ENCODE measurements at regions not wholly inside any gene's neighbourhood (a gene's known extent, or its start where the extent isn't known, plus 50 kb on each side); places are given as distances from the start of the nearest gene placed in this dataset.

DNA sequence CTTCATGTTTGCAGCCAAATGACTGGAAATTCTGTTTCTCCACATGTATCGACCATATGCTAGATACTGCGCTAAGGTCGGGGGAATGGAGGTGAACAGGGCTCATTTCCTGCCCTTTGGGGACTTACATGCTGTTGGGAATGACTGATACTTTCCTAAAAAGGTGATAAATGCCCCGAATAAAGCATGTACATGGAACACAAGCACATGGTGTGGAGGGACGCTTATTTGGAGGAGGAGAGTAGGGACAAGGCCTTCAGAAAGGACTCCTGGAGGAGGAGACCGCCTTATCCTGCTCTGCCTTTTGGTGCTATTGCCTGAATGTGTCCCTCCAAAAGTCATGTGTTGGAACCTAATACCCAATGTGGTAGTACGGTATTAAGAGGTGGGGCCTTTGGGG lies 344.5 kb downstream of the PRL start:
- TF ChIP-seq RAD21 (IDR thresholded peaks at IDR 0.05): no peak
- TF ChIP-seq, protein P1, sequence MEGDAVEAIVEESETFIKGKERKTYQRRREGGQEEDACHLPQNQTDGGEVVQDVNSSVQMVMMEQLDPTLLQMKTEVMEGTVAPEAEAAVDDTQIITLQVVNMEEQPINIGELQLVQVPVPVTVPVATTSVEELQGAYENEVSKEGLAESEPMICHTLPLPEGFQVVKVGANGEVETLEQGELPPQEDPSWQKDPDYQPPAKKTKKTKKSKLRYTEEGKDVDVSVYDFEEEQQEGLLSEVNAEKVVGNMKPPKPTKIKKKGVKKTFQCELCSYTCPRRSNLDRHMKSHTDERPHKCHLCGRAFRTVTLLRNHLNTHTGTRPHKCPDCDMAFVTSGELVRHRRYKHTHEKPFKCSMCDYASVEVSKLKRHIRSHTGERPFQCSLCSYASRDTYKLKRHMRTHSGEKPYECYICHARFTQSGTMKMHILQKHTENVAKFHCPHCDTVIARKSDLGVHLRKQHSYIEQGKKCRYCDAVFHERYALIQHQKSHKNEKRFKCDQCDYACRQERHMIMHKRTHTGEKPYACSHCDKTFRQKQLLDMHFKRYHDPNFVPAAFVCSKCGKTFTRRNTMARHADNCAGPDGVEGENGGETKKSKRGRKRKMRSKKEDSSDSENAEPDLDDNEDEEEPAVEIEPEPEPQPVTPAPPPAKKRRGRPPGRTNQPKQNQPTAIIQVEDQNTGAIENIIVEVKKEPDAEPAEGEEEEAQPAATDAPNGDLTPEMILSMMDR (IDR thresholded peaks at IDR 0.05; ENCODE audit: low read depth, low read length, missing input control): no peak
- TF ChIP-seq TAF1 (conservative IDR thresholded peaks at IDR 0.05): no peak
- TF ChIP-seq YY1 (IDR thresholded peaks at IDR 0.05): no peak
- no peak for TF ChIP-seq MAX (IDR thresholded peaks at IDR 0.05)
- TF ChIP-seq GABPA (IDR thresholded peaks at IDR 0.05 in 1 of 2, conservative IDR thresholded peaks at IDR 0.05 in 1 of 2): no peak
- TF ChIP-seq RXRA (IDR thresholded peaks at IDR 0.05): no peak
- no peak for TF ChIP-seq EGR1 (IDR thresholded peaks at IDR 0.05; ENCODE audit: low read depth in 2 of 2)
- no peak for TF ChIP-seq SP1 (IDR thresholded peaks at IDR 0.05)
- TF ChIP-seq, protein P2, sequence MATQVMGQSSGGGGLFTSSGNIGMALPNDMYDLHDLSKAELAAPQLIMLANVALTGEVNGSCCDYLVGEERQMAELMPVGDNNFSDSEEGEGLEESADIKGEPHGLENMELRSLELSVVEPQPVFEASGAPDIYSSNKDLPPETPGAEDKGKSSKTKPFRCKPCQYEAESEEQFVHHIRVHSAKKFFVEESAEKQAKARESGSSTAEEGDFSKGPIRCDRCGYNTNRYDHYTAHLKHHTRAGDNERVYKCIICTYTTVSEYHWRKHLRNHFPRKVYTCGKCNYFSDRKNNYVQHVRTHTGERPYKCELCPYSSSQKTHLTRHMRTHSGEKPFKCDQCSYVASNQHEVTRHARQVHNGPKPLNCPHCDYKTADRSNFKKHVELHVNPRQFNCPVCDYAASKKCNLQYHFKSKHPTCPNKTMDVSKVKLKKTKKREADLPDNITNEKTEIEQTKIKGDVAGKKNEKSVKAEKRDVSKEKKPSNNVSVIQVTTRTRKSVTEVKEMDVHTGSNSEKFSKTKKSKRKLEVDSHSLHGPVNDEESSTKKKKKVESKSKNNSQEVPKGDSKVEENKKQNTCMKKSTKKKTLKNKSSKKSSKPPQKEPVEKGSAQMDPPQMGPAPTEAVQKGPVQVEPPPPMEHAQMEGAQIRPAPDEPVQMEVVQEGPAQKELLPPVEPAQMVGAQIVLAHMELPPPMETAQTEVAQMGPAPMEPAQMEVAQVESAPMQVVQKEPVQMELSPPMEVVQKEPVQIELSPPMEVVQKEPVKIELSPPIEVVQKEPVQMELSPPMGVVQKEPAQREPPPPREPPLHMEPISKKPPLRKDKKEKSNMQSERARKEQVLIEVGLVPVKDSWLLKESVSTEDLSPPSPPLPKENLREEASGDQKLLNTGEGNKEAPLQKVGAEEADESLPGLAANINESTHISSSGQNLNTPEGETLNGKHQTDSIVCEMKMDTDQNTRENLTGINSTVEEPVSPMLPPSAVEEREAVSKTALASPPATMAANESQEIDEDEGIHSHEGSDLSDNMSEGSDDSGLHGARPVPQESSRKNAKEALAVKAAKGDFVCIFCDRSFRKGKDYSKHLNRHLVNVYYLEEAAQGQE (IDR thresholded peaks at IDR 0.05): no peak
- no peak for TF ChIP-seq ATF3 (IDR thresholded peaks at IDR 0.05)
- no peak for TF ChIP-seq NR2F2 (IDR thresholded peaks at IDR 0.05)
- TF ChIP-seq HNF4G (IDR thresholded peaks at IDR 0.05): no peak
- no peak for TF ChIP-seq JUND (IDR thresholded peaks at IDR 0.05)
